Astrocyte of the cerebellum (primary cell): ENCODE measurements at regions not wholly inside any gene's neighbourhood (a gene's known extent, or its start where the extent isn't known, plus 50 kb on each side); places are given as distances from the start of the nearest gene placed in this dataset.
"Not testable (repeated sequence)": the region's sequence is repeated elsewhere in the genome, so short reads cannot be mapped to it uniquely, and the experiment has no call there.

ENCODE experiments used
- DNase-seq: peaks from one replicate; pipeline ENCODE4 v3.0.0-alpha.2; 2011; ENCODE audit warnings: low read depth
- H3K4me3 ChIP-seq: 2 replicates; pipeline ENCODE4 v1.5.1; 2011; ENCODE audit warnings: mild to moderate bottlenecking, low read depth, low read length, moderate library complexity
- in situ Hi-C: cut with HindIII; loops from 2 replicates; pipeline ENCODE4 v1.10.0; 2017; ENCODE audit warnings: low sequenced_read_pairs
- TF ChIP-seq, protein P1 (sequence below): IDR thresholded peaks from 2 replicates; pipeline ENCODE4 v1.5.1; 2012; ENCODE audit warnings: low read length, low read depth, moderate library complexity, mild to moderate bottlenecking; ENCODE audit errors: missing control alignments

GRCh38 chr13:53276265-53276664 is 247.7 kb downstream of the OLFM4 start:
- no peak for DNase-seq
- H3K4me3 ChIP-seq = no peak overlapping the region
- TF ChIP-seq, protein P1, sequence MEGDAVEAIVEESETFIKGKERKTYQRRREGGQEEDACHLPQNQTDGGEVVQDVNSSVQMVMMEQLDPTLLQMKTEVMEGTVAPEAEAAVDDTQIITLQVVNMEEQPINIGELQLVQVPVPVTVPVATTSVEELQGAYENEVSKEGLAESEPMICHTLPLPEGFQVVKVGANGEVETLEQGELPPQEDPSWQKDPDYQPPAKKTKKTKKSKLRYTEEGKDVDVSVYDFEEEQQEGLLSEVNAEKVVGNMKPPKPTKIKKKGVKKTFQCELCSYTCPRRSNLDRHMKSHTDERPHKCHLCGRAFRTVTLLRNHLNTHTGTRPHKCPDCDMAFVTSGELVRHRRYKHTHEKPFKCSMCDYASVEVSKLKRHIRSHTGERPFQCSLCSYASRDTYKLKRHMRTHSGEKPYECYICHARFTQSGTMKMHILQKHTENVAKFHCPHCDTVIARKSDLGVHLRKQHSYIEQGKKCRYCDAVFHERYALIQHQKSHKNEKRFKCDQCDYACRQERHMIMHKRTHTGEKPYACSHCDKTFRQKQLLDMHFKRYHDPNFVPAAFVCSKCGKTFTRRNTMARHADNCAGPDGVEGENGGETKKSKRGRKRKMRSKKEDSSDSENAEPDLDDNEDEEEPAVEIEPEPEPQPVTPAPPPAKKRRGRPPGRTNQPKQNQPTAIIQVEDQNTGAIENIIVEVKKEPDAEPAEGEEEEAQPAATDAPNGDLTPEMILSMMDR = no peak
- in situ Hi-C loops = no loop called here

DNA sequence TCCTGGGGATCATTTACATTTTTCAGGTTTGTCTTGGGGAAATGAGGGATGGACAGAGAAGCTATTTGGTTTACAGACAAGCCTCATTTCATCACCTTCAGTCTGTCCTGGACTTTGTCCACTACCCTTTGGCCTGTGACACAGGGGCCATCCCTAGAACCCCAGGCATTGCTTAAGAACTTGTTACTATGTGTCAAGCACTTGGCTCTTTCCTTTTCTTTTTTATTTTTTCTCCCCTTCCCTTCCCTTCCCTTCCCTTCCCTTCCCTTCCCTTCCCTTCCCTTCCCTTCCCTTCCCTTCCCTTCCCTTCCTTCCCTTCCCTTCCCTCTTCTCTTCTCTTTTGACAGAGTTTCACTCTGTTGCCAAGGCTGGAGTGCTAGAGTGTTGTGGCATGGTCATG is 253.1 kb downstream of the OLFM4 start:
- no peak overlapping the region for H3K4me3 ChIP-seq
- no peak for DNase-seq
- in situ Hi-C loops = no loop called here
- TF ChIP-seq, protein P1 = no peak

DNA sequence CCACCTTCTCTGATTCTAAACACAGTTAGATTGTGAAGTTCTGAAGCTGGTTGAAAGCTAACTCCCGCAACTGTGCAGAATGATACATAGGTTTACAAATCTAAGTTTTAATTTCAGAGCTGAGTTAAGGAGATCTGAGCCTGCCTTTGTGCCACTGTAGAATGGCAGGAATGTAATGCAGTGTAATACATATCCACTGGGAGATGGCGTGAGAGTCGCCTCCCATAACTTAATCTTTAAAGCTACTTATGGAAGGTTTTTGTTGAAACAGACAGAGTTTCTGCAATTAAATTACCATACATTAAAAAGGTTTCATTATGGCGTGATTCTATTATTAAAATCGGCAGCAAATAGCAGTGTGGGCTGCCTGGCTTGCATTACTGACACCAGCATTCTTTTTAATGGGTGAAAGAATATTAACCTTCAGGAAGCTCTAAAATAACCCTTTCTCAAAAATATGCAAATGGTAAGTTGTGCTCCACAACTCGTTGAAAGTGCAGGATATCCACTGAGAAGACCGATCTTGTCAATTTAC is 257.4 kb downstream of the OLFM4 start:
- TF ChIP-seq, protein P1 = no peak
- DNase-seq = no peak
- in situ Hi-C loops = no loop called here
- H3K4me3 ChIP-seq = no peak overlapping the region

DNA sequence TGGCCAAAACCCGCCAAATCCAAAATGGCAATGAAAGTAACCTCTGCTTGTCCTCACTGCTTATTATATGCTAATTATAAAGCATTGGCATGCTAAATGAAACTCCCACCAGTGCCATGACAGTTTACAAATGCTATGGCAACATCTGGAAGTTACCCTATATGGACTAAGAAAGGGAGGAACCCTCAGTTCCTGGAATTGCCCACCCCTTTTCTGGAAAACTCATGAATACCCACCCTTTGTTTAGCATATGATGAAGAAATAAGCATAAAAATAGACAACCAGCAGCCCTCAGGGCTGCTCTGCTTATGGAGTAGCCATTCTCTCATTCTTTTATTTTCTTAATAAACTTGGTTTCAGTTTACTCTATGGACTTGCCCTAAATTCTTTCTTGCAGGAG is 269.8 kb downstream of the OLFM4 start:
- no peak for DNase-seq
- TF ChIP-seq, protein P1 = no peak
- no peak overlapping the region for H3K4me3 ChIP-seq
- in situ Hi-C loops = no loop called here

GRCh38 chr13:53301449-53301848 is 272.8 kb downstream of the OLFM4 start:
- in situ Hi-C loops = no loop called here
- no peak for DNase-seq
- TF ChIP-seq, protein P1 = no peak
- H3K4me3 ChIP-seq = no peak overlapping the region

GRCh38 chr13:53305419-53305818 is 276.8 kb downstream of the OLFM4 start:
- H3K4me3 ChIP-seq, DNase-seq, in situ Hi-C loops: not testable (repeated sequence)

DNA sequence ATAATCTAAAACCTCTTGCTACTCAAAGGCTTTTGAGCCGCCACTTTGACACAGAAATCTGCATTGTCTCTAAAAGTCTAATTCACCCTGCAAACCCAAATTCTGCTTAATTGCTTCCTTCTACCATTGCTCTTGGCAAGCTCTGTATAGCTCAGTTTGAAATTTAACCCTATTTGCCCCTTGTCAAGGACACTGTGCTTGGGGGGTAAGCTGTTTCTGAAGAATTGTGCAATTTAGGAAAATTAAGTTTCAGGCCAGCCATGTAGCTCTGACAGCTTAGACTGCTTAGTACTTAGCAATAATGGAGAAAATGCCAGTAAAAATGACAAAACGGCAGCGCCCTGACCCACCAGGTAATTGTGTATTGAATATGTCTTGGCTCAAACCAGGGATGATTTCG is 282.2 kb downstream of the OLFM4 start:
- TF ChIP-seq, protein P1 = no peak
- DNase-seq = no peak
- H3K4me3 ChIP-seq = no peak overlapping the region
- in situ Hi-C loops = no loop called here
